GM06990 (cell line): ENCODE measurements at regions not wholly inside any gene's neighbourhood (a gene's known extent, or its start where the extent isn't known, plus 50 kb on each side); places are given as distances from the start of the nearest gene placed in this dataset.

Experiments
- DNase-seq: peaks from one replicate; pipeline ENCODE4 v3.0.0-alpha.2; 2011; ENCODE audit not compliant: insufficient read length; ENCODE audit errors: extremely low read depth
- H3K27me3 ChIP-seq: replicated peaks from 2 replicates; pipeline ENCODE4 v1.6.0; 2011; ENCODE audit warnings: low read length; ENCODE audit not compliant: control insufficient read depth, insufficient read depth
- H3K36me3 ChIP-seq: 2 replicates; pipeline ENCODE4 v1.5.1; 2011; ENCODE audit warnings: low read length; ENCODE audit not compliant: control insufficient read depth, insufficient read depth
- H3K4me3 ChIP-seq: replicated peaks from 2 replicates; pipeline ENCODE4 v1.5.1; 2011; ENCODE audit warnings: low read depth, mild to moderate bottlenecking, control low read depth, low read length
- CTCF ChIP-seq: IDR thresholded peaks from 2 replicates; pipeline ENCODE4 v1.5.1; 2011; ENCODE audit warnings: low read length, control low read depth, mild to moderate bottlenecking, inconsistent platforms; ENCODE audit not compliant: insufficient read depth, poor library complexity, severe bottlenecking

- Histone ChIP-seq H3K4me3 (no peak overlapping the region), H3K36me3 (no peaks in the 10 kb centered on the region), H3K27me3 (no peaks in the 10 kb centered on the region; the same call in none of the 2 replicates)
- no peak for TF ChIP-seq CTCF
- DNase-seq = no peak
Measured at GRCh38 chr7:155360495-155361345, 63.0 kb downstream of the INSIG1 start.

- no peak for DNase-seq
- no peak overlapping the region for H3K4me3 ChIP-seq
- H3K36me3 ChIP-seq = no peaks in the 10 kb centered on the region
- TF ChIP-seq CTCF = no peak
- H3K27me3 ChIP-seq = no peaks in the 10 kb centered on the region; the same call in none of the 2 replicates
Measured at GRCh38 chr7:155361346-155361680, 63.6 kb downstream of the INSIG1 start.

- TF ChIP-seq CTCF = no peak
- no peaks in the 10 kb centered on the region; the same call in none of the 2 replicates for H3K27me3 ChIP-seq
- H3K36me3 ChIP-seq = no peaks in the 10 kb centered on the region
- H3K4me3 ChIP-seq = no peak overlapping the region
- DNase-seq = no peak
Measured at GRCh38 chr7:155361947-155362346, 64.3 kb downstream of the INSIG1 start.

- H3K4me3 ChIP-seq = no peak overlapping the region
Measured at GRCh38 chr7:155362380-155363145, 64.9 kb downstream of the INSIG1 start.

GRCh38 chr7:155363146-155363539 is 65.5 kb downstream of the INSIG1 start:
- Histone ChIP-seq H3K27me3 (no peaks in the 10 kb centered on the region; the same call in none of the 2 replicates), H3K4me3 (no peak overlapping the region), H3K36me3 (no peaks in the 10 kb centered on the region)
- no peak for TF ChIP-seq CTCF
- DNase-seq = no peak

More at GRCh38 chr7:155362380-155363145, 64.9 kb downstream of the INSIG1 start:
- Histone ChIP-seq H3K27me3 (no peaks in the 10 kb centered on the region; the same call in none of the 2 replicates), H3K36me3 (no peaks in the 10 kb centered on the region)
- DNase-seq = no peak
- no peak for TF ChIP-seq CTCF
